HEK293 (cell line): ENCODE measurements at regions not wholly inside any gene's neighbourhood (a gene's known extent, or its start where the extent isn't known, plus 50 kb on each side); places are given as distances from the start of the nearest gene placed in this dataset.
A peak's percentile ranks its signal among the peaks of the same experiment; 100 is the strongest.

Source experiments
- CTCF ChIA-PET: fragments of 350-600 bp; formaldehyde crosslinking; extraction: SDS; loops from one replicate; lab custom pipeline; 2021; ENCODE audit warnings: antibody characterized with exemption; lab: Yijun Ruan, JAX
- POLR2A ChIA-PET: fragments of 300-600 bp; formaldehyde crosslinking; extraction: SDS; loops from one replicate; lab custom pipeline; 2020; ENCODE audit warnings: antibody characterized with exemption, inconsistent platforms; lab: Yijun Ruan, JAX
- H3K27ac ChIP-seq: fragments of 200-500 bp; sonication (Bioruptor generic); 2 replicates; pipeline ENCODE4 v1.5.1; 2014; ENCODE audit warnings: low read depth, low read length, control low read depth, inconsistent platforms; ENCODE audit errors: extremely low read depth
- H3K36me3 ChIP-seq, 2 experiments: fragments of 200-500 bp in 1 of 2; sonication (Bioruptor generic) in 1 of 2; 1 replicate in 1 of 2; 2 replicates in 1 of 2; pipeline ENCODE4 v1.5.1; 2014 to 2017; ENCODE audit warnings: inconsistent platforms in 2 of 2, low read length in 2 of 2; ENCODE audit not compliant: control insufficient read depth in 2 of 2, insufficient read depth in 1 of 2
- H3K4me1 ChIP-seq: fragments of 200-500 bp; sonication (Bioruptor generic); 2 replicates; pipeline ENCODE4 v1.5.1; 2014; ENCODE audit warnings: mild to moderate bottlenecking, low read length, inconsistent platforms; ENCODE audit not compliant: control insufficient read depth, insufficient read depth
- H3K4me3 ChIP-seq: 2 replicates; pipeline ENCODE4 v1.5.1; 2011; ENCODE audit warnings: low read depth, mild to moderate bottlenecking, control low read depth, low read length, moderate library complexity
- H3K9me3 ChIP-seq: fragments of 200-500 bp; sonication (Bioruptor generic); 2 replicates; pipeline ENCODE4 v1.5.1; 2014; ENCODE audit warnings: low read depth, low read length, inconsistent platforms; ENCODE audit not compliant: control insufficient read depth, insufficient read depth
- ATF2 ChIP-seq: fragments of 450-650 bp; formaldehyde crosslinking; IDR thresholded peaks from 2 replicates; pipeline ENCODE4 v1.5.1; 2016; ENCODE audit warnings: missing biosample characterization, missing genetic modification characterization, low read depth
- BCL11A ChIP-seq: fragments of 450-650 bp; formaldehyde crosslinking; IDR thresholded peaks from 2 replicates; pipeline ENCODE4 v1.5.1; 2016; ENCODE audit warnings: low read depth, missing biosample characterization, missing genetic modification characterization
- GLI4 ChIP-seq: fragments of 450-650 bp; formaldehyde crosslinking; IDR thresholded peaks from 2 replicates; pipeline ENCODE4 v1.5.1; 2016; ENCODE audit warnings: missing biosample characterization, missing genetic modification characterization
- GLIS1 ChIP-seq: fragments of 450-650 bp; formaldehyde crosslinking; IDR thresholded peaks from 2 replicates; pipeline ENCODE4 v1.5.1; 2016; ENCODE audit warnings: missing biosample characterization, missing genetic modification characterization
- OSR2 ChIP-seq: fragments of 450-650 bp; formaldehyde crosslinking; IDR thresholded peaks from 2 replicates; pipeline ENCODE4 v1.5.1; 2016; ENCODE audit warnings: missing biosample characterization, missing genetic modification characterization
- PRDM6 ChIP-seq: fragments of 450-650 bp; formaldehyde crosslinking; IDR thresholded peaks from 2 replicates; pipeline ENCODE4 v1.5.1; 2017; ENCODE audit warnings: missing biosample characterization, missing genetic modification characterization
- SCRT1 ChIP-seq: fragments of 450-650 bp; formaldehyde crosslinking; IDR thresholded peaks from 2 replicates; pipeline ENCODE4 v1.5.1; 2016; ENCODE audit warnings: missing biosample characterization, missing genetic modification characterization, borderline replicate concordance
- TCF7L2 ChIP-seq: IDR thresholded peaks from 2 replicates; pipeline ENCODE4 v1.6.1; 2011; ENCODE audit warnings: low read depth, mild to moderate bottlenecking, inconsistent platforms, low read length, moderate library complexity, borderline replicate concordance
- ZFHX2 ChIP-seq: fragments of 450-650 bp; formaldehyde crosslinking; conservative IDR thresholded peaks from 2 replicates; pipeline ENCODE4 v1.5.1; 2016; ENCODE audit warnings: missing biosample characterization, missing genetic modification characterization
- ZFP37 ChIP-seq: fragments of 450-650 bp; formaldehyde crosslinking; IDR thresholded peaks from 2 replicates; pipeline ENCODE4 v1.5.1; 2016; ENCODE audit warnings: missing biosample characterization, missing genetic modification characterization
- ZFP41 ChIP-seq: fragments of 450-650 bp; formaldehyde crosslinking; IDR thresholded peaks from 2 replicates; pipeline ENCODE4 v1.5.1; 2016; ENCODE audit warnings: missing biosample characterization, missing genetic modification characterization, borderline replicate concordance
- ZNF202 ChIP-seq: fragments of 450-650 bp; formaldehyde crosslinking; IDR thresholded peaks from 2 replicates; pipeline ENCODE4 v1.5.1; 2016; ENCODE audit warnings: missing biosample characterization, missing genetic modification characterization, borderline replicate concordance
- ZNF239 ChIP-seq: fragments of 450-650 bp; formaldehyde crosslinking; IDR thresholded peaks from 2 replicates; pipeline ENCODE4 v1.5.1; 2016; ENCODE audit warnings: missing biosample characterization, missing genetic modification characterization
- ZNF248 ChIP-seq: fragments of 450-650 bp; formaldehyde crosslinking; IDR thresholded peaks from 2 replicates; pipeline ENCODE4 v1.5.1; 2017; ENCODE audit warnings: missing biosample characterization, missing genetic modification characterization
- ZNF280D ChIP-seq: fragments of 450-650 bp; formaldehyde crosslinking; IDR thresholded peaks from 2 replicates; pipeline ENCODE4 v1.5.1; 2016; ENCODE audit warnings: missing biosample characterization, missing genetic modification characterization
- ZNF366 ChIP-seq: fragments of 450-650 bp; formaldehyde crosslinking; conservative IDR thresholded peaks from 2 replicates; pipeline ENCODE4 v1.5.1; 2016; ENCODE audit warnings: missing biosample characterization, missing genetic modification characterization
- ZNF416 ChIP-seq: fragments of 450-650 bp; formaldehyde crosslinking; IDR thresholded peaks from 2 replicates; pipeline ENCODE4 v1.5.1; 2016; ENCODE audit warnings: missing biosample characterization, missing genetic modification characterization
- ZNF433 ChIP-seq: fragments of 450-650 bp; formaldehyde crosslinking; IDR thresholded peaks from 2 replicates; pipeline ENCODE4 v1.5.1; 2016; ENCODE audit warnings: missing biosample characterization, missing genetic modification characterization, low read depth
- ZNF521 ChIP-seq: fragments of 450-650 bp; formaldehyde crosslinking; IDR thresholded peaks from 2 replicates; pipeline ENCODE4 v1.5.1; 2017; ENCODE audit warnings: missing biosample characterization, mild to moderate bottlenecking, missing genetic modification characterization
- ZNF645 ChIP-seq: fragments of 450-650 bp; formaldehyde crosslinking; IDR thresholded peaks from 2 replicates; pipeline ENCODE4; 2016; ENCODE audit warnings: missing biosample characterization, missing genetic modification characterization
- ZNF654 ChIP-seq: fragments of 450-650 bp; formaldehyde crosslinking; IDR thresholded peaks from 2 replicates; pipeline ENCODE4 v1.5.1; 2016; ENCODE audit warnings: low read depth, missing biosample characterization, missing genetic modification characterization
- ZNF76 ChIP-seq: fragments of 450-650 bp; formaldehyde crosslinking; IDR thresholded peaks from 2 replicates; pipeline ENCODE4; 2016; ENCODE audit warnings: low read depth, missing biosample characterization, missing genetic modification characterization, borderline replicate concordance
- ZXDB ChIP-seq: fragments of 450-650 bp; formaldehyde crosslinking; IDR thresholded peaks from 2 replicates; pipeline ENCODE4 v1.5.1; 2016; ENCODE audit warnings: missing biosample characterization, missing genetic modification characterization

- POLR2A ChIA-PET, result no interaction called here
- Histone ChIP-seq H3K4me1 (no peaks in the 10 kb centered on the region), H3K4me3 (no peak overlapping the region), H3K36me3 (no peaks in the 10 kb centered on the region), H3K9me3 (no peaks in the 10 kb centered on the region), H3K27ac (no peak overlapping the region)
- TF ChIP-seq ATF2 (0 out of 2 replicates have a peak, but pooled peaks have one; percentile 10), ZNF433 (tag by site-specific recombination) (no peak), ZNF521 (tag by site-specific recombination) (no peak), ZXDB (tag by site-specific recombination) (no peak)
- CTCF ChIA-PET, result no interaction called here
These were observed 354.8 kb upstream of the TBL1XR1 start for GRCh38 chr3:177552051-177552450.

- ChIA-PET CTCF (no interaction called here), POLR2A (no interaction called here)
- Histone ChIP-seq H3K4me1 (no peaks in the 10 kb centered on the region), H3K4me3 (no peak overlapping the region), H3K36me3 (no peaks in the 10 kb centered on the region), H3K9me3 (no peaks in the 10 kb centered on the region), H3K27ac (no peak overlapping the region)
- TF ChIP-seq ZNF366 (tag by site-specific recombination) (no peak), GLIS1 (no peak), ZNF248 (tag by site-specific recombination) (no peak)
These were observed 355.7 kb upstream of the TBL1XR1 start for GRCh38 chr3:177553012-177553411.

- no peaks in the 10 kb centered on the region for H3K4me1 ChIP-seq
- no peaks in the 10 kb centered on the region for H3K9me3 ChIP-seq
- ChIA-PET CTCF (no interaction called here), POLR2A (no interaction called here)
- no peak overlapping the region for H3K27ac ChIP-seq
- no peaks in the 10 kb centered on the region for H3K36me3 ChIP-seq
- no peak overlapping the region for H3K4me3 ChIP-seq
- TF ChIP-seq ZNF645 (no peak), ZNF654 (tag by site-specific recombination) (no peak), BCL11A (tag by site-specific recombination) (no peak), ZNF76 (tag by site-specific recombination) (no peak), ZNF416 (no peak), ZFP37 (tag by site-specific recombination) (no peak), ZNF239 (tag by site-specific recombination) (no peak), SCRT1 (tag by site-specific recombination) (no peak), GLI4 (tag by site-specific recombination) (no peak), ZFHX2 (tag by site-specific recombination) (no peak), TCF7L2 (no peak), PRDM6 (tag by site-specific recombination) (no peak), OSR2 (tag by site-specific recombination) (no peak), ZNF280D (no peak), ZFP41 (no peak), ZNF202 (no peak)
These were observed 356.3 kb upstream of the TBL1XR1 start for GRCh38 chr3:177553579-177553978.
